ENCODE measurements at regions not wholly inside any gene's neighbourhood (a gene's known extent, or its start where the extent isn't known, plus 50 kb on each side); places are given as distances from the start of the nearest gene placed in this dataset.

DNA sequence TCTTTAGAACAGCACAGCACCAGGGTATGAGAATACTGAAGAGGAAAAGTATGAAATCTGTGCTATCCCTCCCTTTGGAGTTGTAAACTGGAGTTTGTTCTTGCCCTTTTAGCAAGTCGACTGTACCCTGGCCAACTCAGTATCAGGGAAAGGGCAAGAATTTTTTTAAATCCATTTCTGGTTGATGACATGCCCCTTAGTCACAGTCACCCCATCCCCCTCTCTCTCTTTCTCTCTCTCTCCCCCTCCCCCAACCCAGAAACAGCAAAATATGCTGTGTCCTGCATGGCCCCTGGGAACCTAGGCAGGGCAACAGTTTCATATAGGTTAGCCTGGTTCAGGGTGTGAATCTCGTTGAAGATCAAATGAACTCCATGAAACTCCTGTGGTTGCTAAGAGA, 177.7 kb upstream of the ADO start:
- Mint-ChIP-seq H3K36me3 (no peaks in the 10 kb centered on the region), H3K9me3 (no peaks in the 10 kb centered on the region), H3K4me3 (no peak overlapping the region), H3K27ac (peak overlapping the region in 1 of 2 donors; percentile 45), H3K4me1 (peaks cover under 1 to 6% of the 10 kb centered on the region in 2 donors), H3K27me3 (ENCODE audit: low read depth in 2 of 2) (no peaks in the 10 kb centered on the region)
- Histone ChIP-seq H3K27ac (ENCODE audit: low read length) (no peak overlapping the region), H3K9me3 (ENCODE audit: control insufficient read depth, insufficient read depth, low read length) (no peaks in the 10 kb centered on the region), H3K27me3 (ENCODE audit: control insufficient read depth, insufficient read depth, low read length) (no peaks in the 10 kb centered on the region), H3K36me3 (ENCODE audit: control insufficient read depth, insufficient read depth, low read length) (no peaks in the 10 kb centered on the region), H3K4me1 (ENCODE audit: control insufficient read depth, insufficient read depth, low read length) (peaks cover 3% of the 10 kb centered on the region), H3K4me3 (ENCODE audit: low read length) (no peak overlapping the region)
- DNase-seq, result no peak
- WGBS (ENCODE audit: insufficient coverage), result 73% methylated on average over 2 of the region's 2 CpGs
- ATAC-seq, result no peak
- no peak for TF ChIP-seq CTCF (IDR thresholded peaks at IDR 0.05)
- intact Hi-C loops (cut with micrococcal nuclease), result no loop called here

GRCh38 chr10:62627983-62628382, 176.5 kb upstream of the ADO start:
- Histone ChIP-seq H3K4me1 (ENCODE audit: control insufficient read depth, insufficient read depth, low read length) (peaks cover 14% of the 10 kb centered on the region), H3K36me3 (ENCODE audit: control insufficient read depth, insufficient read depth, low read length) (no peaks in the 10 kb centered on the region), H3K9me3 (ENCODE audit: control insufficient read depth, insufficient read depth, low read length) (no peaks in the 10 kb centered on the region), H3K4me3 (ENCODE audit: low read length) (no peak overlapping the region), H3K27ac (ENCODE audit: low read length) (no peak overlapping the region), H3K27me3 (ENCODE audit: control insufficient read depth, insufficient read depth, low read length) (no peaks in the 10 kb centered on the region)
- H3K4me1 Mint-ChIP-seq, result peaks cover 13 to 17% of the 10 kb centered on the region in 2 donors
- TF ChIP-seq CTCF (IDR thresholded peaks at IDR 0.05), result no peak
- no peak overlapping the region for H3K4me3 Mint-ChIP-seq
- H3K36me3 Mint-ChIP-seq, result no peaks in the 10 kb centered on the region
- DNase-seq (no peak), ATAC-seq (no peak)
- intact Hi-C loops (cut with micrococcal nuclease), result no loop called here
- no peaks in the 10 kb centered on the region for H3K27me3 Mint-ChIP-seq (ENCODE audit: low read depth in 2 of 2)
- 98% methylated on average over 4 of the region's 4 CpGs for WGBS (ENCODE audit: insufficient coverage)
- no peaks in the 10 kb centered on the region for H3K9me3 Mint-ChIP-seq
- H3K27ac Mint-ChIP-seq, result no peak overlapping the region

DNA sequence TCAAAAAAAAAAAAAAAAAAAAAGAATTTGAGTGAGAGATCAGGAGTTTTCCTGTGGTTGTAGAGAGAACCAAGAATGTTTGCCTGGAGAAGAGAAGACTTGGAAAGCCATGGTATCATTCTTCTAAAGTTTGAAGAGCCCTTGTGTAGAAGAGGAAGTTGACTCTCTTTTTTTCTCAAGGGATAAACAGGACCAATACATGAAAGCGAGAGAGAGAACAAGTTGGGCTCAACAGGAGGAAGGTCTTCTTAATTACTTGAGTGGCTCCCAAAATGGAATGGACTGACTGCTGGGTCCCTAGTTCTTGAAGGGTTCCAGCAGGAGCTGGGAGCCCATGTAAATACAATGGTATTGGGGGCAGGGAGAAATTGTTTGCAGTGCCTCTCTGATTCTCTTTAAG, 173.3 kb upstream of the ADO start:
- DNase-seq, result no peak
- Mint-ChIP-seq H3K4me1 (peaks cover 19 to 23% of the 10 kb centered on the region in 2 donors), H3K4me3 (no peak overlapping the region), H3K36me3 (no peaks in the 10 kb centered on the region), H3K27me3 (ENCODE audit: low read depth in 2 of 2) (no peaks in the 10 kb centered on the region), H3K9me3 (no peaks in the 10 kb centered on the region), H3K27ac (peak overlapping the region in 1 of 2 donors; percentile 99)
- no peak overlapping the region for H3K4me3 ChIP-seq (ENCODE audit: low read length)
- intact Hi-C loops (cut with micrococcal nuclease), result loop anchor here (5.0 kb wide), 1 partner anchor 244 kb away; no protein-coding TSS in a partner anchor
- peaks cover 35% of the 10 kb centered on the region for H3K4me1 ChIP-seq (ENCODE audit: control insufficient read depth, insufficient read depth, low read length)
- H3K27ac ChIP-seq (ENCODE audit: low read length), result peak overlapping the region; percentile 85
- H3K9me3 ChIP-seq (ENCODE audit: control insufficient read depth, insufficient read depth, low read length), result no peaks in the 10 kb centered on the region
- no peaks in the 10 kb centered on the region for H3K27me3 ChIP-seq (ENCODE audit: control insufficient read depth, insufficient read depth, low read length)
- 90% methylated on average over 1 of the region's 1 CpG for WGBS (ENCODE audit: insufficient coverage)
- no peaks in the 10 kb centered on the region for H3K36me3 ChIP-seq (ENCODE audit: control insufficient read depth, insufficient read depth, low read length)
- no peak for ATAC-seq
- TF ChIP-seq CTCF (IDR thresholded peaks at IDR 0.05), result no peak

Measured in natural killer cell (primary cell).